ENCODE measurements at regions not wholly inside any gene's neighbourhood (a gene's known extent, or its start where the extent isn't known, plus 50 kb on each side); places are given as distances from the start of the nearest gene placed in this dataset.
"Not testable (repeated sequence)": the region's sequence is repeated elsewhere in the genome, so short reads cannot be mapped to it uniquely, and the experiment has no call there.

DNA sequence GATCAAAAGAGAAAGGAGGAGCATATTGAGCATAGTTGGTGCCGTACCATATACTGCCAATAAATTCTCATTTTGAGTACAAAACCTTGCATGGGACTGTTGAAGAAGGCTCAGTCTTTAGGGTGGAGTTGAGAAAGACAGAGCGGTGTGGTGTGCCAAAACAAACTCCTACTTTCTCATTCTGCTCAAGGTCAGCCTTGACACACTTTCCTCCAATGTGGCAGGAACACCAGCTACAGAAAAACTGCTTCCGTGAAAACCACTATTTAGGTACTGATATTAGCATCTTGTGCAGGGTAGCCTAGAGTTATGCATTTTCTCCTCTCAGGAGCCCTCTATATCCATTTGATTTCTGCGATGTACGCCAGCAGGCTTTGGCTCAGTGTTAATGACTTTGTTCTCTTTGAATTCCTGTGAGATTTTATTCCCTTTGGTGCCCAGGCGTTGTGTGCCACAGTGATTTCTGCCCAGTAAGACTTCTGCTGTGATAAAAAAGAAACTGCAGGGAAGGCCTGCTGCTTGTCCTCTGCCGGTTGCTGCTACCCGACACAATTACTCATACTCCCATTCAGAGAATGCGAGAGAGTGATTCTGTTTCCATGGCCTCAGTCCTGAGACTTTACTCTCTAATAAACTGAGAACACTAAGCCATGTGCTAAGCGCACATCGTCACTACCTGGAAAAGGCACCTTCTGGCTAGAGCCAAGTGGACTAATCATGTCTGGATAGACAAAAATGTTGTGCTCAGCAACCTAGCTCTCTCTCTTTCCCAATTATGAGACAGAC lies 88.3 kb upstream of the MDM1 start:
- DNase-seq (ENCODE audit: low read depth): no peak
- in situ Hi-C loops (cut with HindIII; ENCODE audit: low pct_unique_long_range_greater_than_20kb, low sequenced_read_pairs): no loop called here

DNA sequence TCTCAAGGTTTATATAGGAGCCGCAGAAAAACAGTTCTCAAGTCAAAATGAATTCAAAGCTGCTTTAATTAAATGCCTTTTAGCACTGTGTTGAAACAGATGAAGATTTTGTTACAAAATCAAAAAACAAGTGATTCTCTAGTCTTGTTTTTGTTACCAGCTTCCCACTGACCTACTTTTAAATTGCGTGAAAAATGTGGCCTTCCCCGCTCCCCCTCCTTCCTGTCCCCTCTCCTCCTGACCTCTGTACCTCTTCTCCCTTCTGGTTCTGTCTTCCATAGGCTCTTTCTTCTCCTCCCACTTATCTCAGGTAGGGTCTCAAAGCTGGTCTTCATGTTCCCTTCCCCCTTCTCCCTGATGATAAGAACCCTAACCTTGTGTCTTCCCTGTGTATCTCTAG lies 90.0 kb upstream of the MDM1 start:
- in situ Hi-C loops (cut with HindIII; ENCODE audit: low pct_unique_long_range_greater_than_20kb, low sequenced_read_pairs): no loop called here
- DNase-seq (ENCODE audit: low read depth): no peak

DNA sequence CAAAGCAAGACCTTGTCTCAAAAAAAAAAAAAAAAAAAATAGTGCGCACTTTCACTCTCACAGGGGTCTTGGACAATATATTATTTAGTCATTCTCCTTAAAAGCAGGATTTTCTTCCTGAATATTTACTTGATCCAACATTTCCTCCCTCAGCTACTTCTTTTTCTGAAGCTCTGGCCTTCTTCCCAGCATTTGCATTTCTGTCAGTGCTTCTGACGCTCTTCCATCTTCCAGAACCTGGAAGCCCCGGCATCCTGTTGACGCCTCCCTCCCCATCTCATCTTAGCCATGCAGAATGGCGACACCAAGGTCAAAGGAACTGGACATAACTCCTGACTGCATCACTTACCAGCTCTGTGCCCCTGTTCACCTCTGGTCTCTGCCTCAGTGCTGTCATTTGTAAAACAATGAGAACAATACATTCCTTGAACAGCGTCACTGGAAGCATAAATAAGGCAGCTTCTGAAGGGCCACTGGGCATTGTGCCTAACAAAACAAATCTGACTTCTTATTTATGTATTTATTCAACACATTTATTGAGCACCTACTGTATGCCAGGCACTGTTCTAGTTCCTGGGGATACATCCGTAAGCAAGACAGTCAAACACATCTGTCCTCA lies 90.9 kb upstream of the MDM1 start:
- DNase-seq (ENCODE audit: low read depth): no peak
- in situ Hi-C loops (cut with HindIII; ENCODE audit: low pct_unique_long_range_greater_than_20kb, low sequenced_read_pairs): no loop called here

DNA sequence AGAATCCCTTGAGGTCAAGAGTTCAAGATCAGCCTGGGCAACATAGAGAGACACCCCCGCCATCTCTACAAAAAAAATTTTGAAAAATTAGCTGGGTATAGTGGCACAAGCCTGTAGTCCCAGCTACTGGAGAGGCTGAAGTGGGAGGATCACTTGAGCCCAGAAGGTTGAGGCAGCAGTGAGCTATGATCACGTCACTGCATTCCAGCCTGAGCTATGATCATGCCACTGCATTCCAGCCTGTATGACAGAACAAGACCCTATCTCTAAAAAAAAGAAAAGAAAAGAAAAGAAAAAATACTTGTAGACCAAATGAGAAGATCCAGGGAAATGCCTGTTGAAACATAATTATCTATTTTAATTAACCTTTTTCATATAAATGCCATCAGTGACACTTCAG lies 93.8 kb upstream of the MDM1 start:
- DNase-seq (ENCODE audit: low read depth): no peak
- in situ Hi-C loops (cut with HindIII; ENCODE audit: low pct_unique_long_range_greater_than_20kb, low sequenced_read_pairs): no loop called here

DNA sequence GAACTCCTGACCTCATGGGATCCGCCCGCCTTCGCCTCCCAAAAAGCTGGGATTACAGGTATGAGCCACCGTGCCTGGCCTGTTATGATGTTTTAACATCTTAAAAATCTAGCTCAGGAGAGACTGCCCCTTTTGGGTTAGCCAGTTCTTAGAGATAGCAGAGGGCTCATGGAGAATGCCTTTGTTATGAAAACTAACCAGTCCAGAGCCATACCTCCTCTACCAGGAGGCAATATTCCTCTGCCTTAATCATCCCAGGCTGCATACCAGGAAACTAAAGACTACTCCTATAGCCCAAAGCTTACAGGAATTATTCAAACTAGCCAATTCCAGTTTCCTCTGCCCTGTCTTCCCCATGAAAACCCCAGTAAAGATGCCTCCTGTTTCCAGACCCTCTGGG lies 96.0 kb upstream of the MDM1 start:
- no peak for DNase-seq (ENCODE audit: low read depth)
- in situ Hi-C loops (cut with HindIII; ENCODE audit: low pct_unique_long_range_greater_than_20kb, low sequenced_read_pairs): no loop called here

DNA sequence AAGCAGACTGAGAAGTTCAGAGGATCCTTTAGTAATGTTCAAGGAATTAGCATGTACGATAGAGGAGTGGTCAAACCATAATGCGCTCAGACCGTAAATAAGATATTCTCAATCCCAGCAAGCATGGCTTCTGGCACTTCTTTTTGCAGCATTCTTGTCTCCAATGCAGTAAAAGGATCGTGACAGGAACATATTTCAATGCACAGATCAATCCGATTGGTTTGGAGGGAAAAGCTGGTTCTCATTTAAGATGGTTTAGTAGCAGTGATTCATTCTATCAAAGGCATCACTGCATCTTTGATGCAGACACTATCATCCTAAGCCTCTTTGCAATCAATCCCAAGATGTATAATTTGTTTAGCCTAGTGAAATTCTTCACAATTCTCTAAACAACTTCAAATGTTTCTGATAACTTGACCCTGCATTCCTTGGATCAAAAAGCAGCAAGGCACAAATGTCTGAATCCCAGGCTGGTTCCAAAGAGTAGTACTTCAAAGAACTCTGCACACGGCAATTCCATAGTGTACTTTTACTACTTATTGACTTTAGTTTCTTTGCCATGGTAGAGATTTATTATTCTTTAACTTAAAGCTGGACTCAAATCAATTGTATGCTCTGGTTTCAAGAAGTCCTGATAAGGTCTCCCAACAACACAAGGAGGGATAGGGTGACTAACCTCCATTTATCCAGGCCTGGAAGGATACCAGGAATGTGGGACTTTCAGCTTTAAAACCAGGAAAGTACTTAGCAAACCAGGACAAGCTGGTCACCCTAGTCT lies 96.8 kb upstream of the MDM1 start:
- in situ Hi-C loops (cut with HindIII; ENCODE audit: low pct_unique_long_range_greater_than_20kb, low sequenced_read_pairs): no loop called here
- no peak for DNase-seq (ENCODE audit: low read depth)

DNA sequence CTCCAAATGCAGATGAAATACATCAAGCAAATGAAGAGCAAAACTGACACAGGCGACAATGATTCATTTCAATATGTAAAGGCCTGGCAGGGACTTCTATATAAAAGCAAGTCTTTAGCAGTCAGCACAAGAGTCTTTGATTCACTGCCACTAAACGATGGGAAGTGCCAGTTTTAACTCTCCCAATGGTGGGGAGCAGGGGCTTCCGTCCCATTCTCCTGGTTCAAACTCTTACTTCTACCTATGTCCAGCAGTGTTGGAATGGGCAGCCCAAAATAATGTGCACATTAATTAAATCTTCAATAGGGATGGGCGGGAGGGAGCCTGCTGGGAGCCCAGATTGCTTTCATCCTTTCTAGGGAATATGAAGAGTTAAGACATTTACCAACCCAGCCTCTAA lies 97.5 kb upstream of the MDM1 start:
- in situ Hi-C loops (cut with HindIII; ENCODE audit: low pct_unique_long_range_greater_than_20kb, low sequenced_read_pairs): no loop called here

DNA sequence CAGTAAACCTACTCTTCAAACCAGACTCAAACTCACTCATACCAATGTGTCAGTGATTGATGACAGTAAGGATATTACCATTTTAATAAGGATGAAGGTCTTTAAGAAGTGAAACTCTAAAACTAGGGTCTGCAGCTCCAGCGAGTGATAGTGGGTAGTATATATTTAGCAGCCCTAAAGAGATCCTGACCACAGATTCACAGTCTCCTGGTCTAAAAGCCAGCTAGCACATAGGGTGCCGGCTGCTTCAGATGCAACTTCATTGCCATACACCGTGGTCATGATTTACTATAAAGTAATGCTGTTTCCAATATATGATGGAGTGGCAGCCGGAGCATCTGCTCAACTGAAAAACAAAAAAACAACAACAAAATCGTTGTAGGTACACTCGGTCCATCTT lies 99.6 kb upstream of the MDM1 start:
- in situ Hi-C loops (cut with HindIII; ENCODE audit: low pct_unique_long_range_greater_than_20kb, low sequenced_read_pairs): no loop called here

More for the DNA sequence above, 97.5 kb upstream of the MDM1 start:
- DNase-seq (ENCODE audit: low read depth): no peak

DNA sequence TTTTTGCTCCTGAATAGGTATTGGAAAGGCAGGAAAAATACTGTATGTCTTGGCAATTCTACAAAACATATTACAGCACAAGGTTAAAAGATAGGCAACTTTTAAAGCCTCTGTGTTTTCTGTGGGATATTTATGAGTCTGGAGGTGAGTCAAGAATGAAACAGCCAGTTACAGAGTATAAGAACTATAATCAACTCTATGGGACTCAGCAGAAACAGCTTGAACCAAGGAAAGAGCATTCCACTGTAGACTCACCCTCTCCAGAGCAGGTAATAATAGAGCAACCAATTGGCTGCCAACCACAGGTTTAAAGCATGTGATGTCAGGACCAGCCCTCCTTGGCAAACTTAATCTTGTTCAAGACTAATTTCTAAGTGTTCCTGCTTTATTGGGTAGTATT lies 100.5 kb upstream of the MDM1 start:
- DNase-seq (ENCODE audit: low read depth): no peak
- in situ Hi-C loops (cut with HindIII; ENCODE audit: low pct_unique_long_range_greater_than_20kb, low sequenced_read_pairs): no loop called here

More for the DNA sequence above, 99.6 kb upstream of the MDM1 start:
- DNase-seq (ENCODE audit: low read depth): no peak

DNA sequence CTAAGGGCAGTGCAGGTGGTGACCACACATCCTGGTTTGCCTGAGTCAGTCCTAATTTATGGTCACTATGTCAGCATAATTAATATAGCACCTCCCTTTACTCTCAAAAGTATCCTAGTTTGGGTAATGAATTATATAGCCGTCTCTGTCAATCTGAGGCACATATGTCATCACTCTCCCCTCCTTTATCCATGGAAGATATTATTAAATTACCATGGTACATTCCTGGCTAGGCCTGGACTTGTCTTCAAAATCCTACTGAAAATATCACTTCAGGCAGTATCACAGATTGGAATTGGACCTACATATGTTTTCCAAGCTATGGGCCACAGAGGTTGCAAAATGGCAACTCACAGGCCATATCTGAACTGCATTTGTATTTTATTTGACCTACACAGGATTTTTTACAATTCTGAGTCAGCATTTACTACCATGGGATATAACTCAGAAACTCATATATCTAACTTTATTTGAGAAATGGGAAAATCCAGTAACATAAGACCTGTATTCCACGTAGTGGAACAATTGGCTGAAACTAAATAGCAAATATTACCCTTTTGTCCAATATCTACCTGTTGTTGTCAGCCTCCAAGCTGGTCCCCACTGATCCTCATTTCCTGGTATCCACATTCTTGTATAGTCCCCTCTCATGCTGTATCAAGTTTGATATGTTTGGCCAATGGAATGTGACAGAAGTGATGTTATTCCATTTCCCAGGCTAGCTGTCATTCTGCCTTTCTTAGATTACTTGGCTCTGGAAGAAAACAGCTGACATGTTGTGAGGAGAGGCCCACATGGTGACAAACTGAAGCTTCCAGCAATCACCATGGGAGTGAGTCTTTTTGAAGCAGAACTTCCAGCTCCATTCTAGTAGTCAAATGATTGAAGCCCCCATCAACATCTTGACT lies 102.5 kb upstream of the MDM1 start:
- in situ Hi-C loops (cut with HindIII; ENCODE audit: low pct_unique_long_range_greater_than_20kb, low sequenced_read_pairs): no loop called here

DNA sequence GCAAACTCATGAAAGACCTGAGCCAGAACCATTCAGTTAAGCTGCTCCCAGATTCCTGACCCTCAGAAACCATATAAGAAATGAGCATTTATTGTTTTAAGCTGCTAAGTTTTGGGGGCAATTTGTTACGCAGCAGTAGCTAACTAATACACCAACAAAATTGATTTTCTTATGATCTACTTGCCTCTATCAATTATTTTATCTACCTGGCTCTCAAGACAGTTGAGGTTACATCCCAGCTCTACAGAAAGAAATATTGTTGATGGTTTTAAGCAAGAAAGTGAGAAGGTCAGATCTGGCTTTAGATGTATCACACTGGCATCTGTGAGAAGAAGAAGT lies 103.1 kb upstream of the MDM1 start:
- in situ Hi-C loops (cut with HindIII; ENCODE audit: low pct_unique_long_range_greater_than_20kb, low sequenced_read_pairs): no loop called here
- DNase-seq (ENCODE audit: low read depth): no peak

More for the DNA sequence above, 102.5 kb upstream of the MDM1 start:
- DNase-seq (ENCODE audit: low read depth): no peak

DNA sequence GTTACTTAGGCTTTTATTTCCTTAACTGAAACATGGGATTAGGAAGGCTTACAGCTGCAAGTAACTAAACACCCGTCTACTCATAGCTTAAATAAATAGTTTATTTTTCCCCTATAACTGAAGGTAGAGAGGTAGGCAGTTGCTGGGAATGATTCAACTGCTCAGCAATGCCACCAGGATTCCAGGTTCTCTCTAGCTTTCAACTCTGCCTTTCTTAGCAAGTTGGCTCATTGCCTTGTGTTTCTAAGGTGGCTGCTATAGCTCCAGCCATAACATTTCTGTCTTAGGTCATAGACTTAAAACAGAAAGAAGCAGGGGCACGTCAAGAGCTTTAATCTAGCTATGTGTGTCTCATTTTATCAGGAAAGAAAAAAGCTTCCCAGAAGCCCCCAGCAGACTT lies 103.7 kb upstream of the MDM1 start:
- peak; percentile 33 for DNase-seq (ENCODE audit: low read depth)
- in situ Hi-C loops (cut with HindIII; ENCODE audit: low pct_unique_long_range_greater_than_20kb, low sequenced_read_pairs): no loop called here

DNA sequence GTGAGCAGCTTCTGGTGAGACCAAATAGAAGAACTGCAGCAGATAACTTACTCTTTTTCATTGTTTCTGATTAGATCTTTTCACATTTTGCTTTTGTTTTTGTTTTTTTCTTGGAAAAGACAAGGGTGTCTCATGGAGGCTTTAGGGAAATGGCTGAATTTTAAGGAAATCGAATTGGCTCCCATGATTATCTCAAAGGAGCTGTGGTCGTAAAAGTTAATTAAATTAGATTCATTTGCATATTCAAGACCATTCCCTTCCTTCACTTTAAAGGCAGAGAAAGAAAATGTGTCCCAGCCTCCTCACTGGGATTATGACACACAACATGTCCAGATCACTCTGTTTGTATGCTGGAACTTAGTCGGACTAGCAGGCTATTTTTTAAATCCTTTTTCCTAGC lies 106.4 kb upstream of the MDM1 start:
- in situ Hi-C loops (cut with HindIII; ENCODE audit: low pct_unique_long_range_greater_than_20kb, low sequenced_read_pairs): no loop called here
- no peak for DNase-seq (ENCODE audit: low read depth)

DNA sequence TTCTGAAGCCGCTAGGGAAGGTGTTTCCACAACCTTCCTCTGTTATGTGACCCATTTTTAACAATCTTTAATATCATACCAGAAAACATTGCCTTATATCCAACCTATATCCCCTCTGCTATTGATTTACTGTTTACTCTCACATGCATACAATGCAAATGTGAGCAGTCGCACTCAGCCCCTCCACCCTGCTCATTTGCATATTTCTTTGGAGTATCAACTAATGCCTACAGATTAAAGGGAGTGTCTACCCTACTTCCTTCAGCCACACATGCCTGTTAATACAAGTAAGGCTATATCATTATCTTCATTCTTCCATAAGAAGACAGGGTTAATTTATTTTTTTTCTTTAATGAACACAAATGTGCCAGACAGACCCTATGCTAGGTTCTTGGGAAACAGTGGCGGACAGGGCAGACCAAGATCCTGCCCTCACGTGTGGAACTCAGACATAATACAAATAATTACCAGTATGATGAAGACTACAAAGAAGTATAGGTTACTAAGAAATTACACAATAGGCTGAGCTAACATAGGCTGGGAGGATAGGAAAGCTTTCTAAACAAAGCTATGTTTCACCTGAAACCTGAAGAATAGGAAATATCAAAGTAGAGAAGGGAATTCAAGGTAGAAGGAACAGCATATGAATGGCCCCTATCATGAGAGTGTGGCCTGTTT lies 107.3 kb upstream of the MDM1 start:
- DNase-seq (ENCODE audit: low read depth): no peak
- in situ Hi-C loops (cut with HindIII; ENCODE audit: low pct_unique_long_range_greater_than_20kb, low sequenced_read_pairs): no loop called here

DNA sequence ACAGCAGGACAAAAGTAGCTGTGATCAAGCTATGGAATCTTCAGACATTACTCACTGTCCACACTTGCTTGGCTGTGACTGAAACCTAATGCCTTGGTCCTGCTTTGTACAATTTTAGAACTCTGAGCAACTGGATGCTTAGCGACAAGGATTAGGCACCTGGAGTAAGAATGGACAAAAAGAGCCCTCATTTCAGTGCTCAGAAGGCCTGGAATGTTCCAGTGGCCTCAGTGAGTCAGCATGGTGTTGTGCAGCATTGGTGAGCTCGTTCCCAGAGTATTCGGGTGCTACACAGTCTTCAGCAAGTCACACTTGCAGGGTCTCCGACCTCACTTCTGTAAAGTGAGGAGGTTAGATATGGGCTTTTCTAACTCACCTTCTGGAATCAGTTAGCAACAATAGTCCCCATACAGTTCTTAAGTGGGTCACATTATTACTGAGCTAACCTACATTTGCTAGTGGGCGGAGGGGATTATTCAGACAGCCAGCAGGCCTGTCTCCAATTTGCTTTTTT lies 108.0 kb upstream of the MDM1 start:
- in situ Hi-C loops (cut with HindIII; ENCODE audit: low pct_unique_long_range_greater_than_20kb, low sequenced_read_pairs): no loop called here
- DNase-seq (ENCODE audit: low read depth): no peak

DNA sequence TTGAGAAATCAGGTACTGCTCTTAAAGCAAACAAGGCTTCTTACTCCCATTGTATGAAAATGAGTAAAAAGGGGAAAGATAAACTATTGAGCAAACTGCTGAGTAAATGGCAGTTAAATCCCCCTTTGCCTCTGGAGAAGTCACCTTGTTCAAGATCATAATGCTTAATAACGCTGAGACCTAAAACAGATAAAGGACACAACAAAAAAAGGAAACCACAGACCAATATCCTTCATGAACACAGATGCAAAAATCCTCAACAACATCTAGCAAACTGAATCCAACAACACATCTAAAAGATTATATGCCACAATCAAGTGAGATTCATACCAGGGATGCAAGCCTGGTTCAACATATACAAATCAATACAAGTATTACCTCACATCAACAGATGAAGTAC lies 109.0 kb upstream of the MDM1 start:
- DNase-seq (ENCODE audit: low read depth): no peak
- in situ Hi-C loops (cut with HindIII; ENCODE audit: low pct_unique_long_range_greater_than_20kb, low sequenced_read_pairs): no loop called here

DNA sequence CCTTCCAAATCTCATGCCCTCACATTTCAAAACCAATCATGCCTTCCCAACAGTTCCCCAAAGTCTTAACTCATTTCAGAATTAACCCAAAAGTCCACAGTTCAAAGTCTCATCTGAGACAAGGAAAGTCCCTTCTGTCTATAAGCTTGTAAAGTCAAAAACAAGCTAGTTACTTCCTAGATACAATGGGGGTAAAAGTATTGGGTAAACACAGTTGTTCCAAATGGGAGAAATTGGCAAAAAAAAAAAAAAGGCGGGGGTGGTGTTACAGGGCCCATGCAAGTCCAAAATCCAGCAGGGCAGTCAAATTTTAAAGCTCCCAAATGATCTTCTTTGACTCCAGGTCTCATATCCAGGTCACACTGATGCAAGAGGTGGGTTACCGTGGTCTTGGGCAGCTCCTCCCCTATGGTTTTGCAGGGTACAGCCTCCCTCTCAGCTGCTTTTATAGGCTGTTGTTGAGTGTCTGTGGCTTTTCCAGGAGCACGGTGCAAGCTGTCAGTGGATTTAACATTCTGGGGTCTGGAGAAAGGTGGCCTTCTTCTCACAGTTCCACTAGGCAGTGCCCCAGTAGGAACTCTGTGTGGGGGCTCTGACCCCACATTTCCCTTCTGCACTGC lies 110.3 kb upstream of the MDM1 start:
- in situ Hi-C loops (cut with HindIII; ENCODE audit: low pct_unique_long_range_greater_than_20kb, low sequenced_read_pairs); DNase-seq (ENCODE audit: low read depth): not testable (repeated sequence)
